ENCODE measurements at regions not wholly inside any gene's neighbourhood (a gene's known extent, or its start where the extent isn't known, plus 50 kb on each side); places are given as distances from the start of the nearest gene placed in this dataset.

GRCh38 chr15:81524496-81524895 is 150.5 kb upstream of the TMC3 start:
- no peak for DNase-seq (ENCODE audit: low spot score)

- DNase-seq (ENCODE audit: low spot score) = no peak
These were observed 149.9 kb upstream of the TMC3 start for GRCh38 chr15:81523867-81524266.

- no peak for DNase-seq (ENCODE audit: low spot score)
These were observed 146.5 kb upstream of the TMC3 start for GRCh38 chr15:81520480-81520879.

GRCh38 chr15:81516461-81516860 is 142.4 kb upstream of the TMC3 start:
- DNase-seq (ENCODE audit: low spot score) = no peak

- no peak for DNase-seq (ENCODE audit: low spot score)
These were observed 142.0 kb upstream of the TMC3 start for GRCh38 chr15:81516012-81516411.

GRCh38 chr15:81514725-81515124 is 140.7 kb upstream of the TMC3 start:
- no peak for DNase-seq (ENCODE audit: low spot score)

GRCh38 chr15:81511138-81511537 is 137.1 kb upstream of the TMC3 start:
- no peak for DNase-seq (ENCODE audit: low spot score)

GRCh38 chr15:81507831-81508230 is 133.8 kb upstream of the TMC3 start:
- no peak for DNase-seq (ENCODE audit: low spot score)

- no peak for DNase-seq (ENCODE audit: low spot score)
These were observed 132.9 kb upstream of the TMC3 start for GRCh38 chr15:81506936-81507335.

- no peak for DNase-seq (ENCODE audit: low spot score)
These were observed 132.1 kb upstream of the TMC3 start for GRCh38 chr15:81506071-81506470.

- no peak for DNase-seq (ENCODE audit: low spot score)
These were observed 130.3 kb upstream of the TMC3 start for GRCh38 chr15:81504170-81504905.

- DNase-seq (ENCODE audit: low spot score) = no peak
These were observed 128.4 kb upstream of the TMC3 start for GRCh38 chr15:81502439-81502838.

- no peak for DNase-seq (ENCODE audit: low spot score)
These were observed 126.1 kb upstream of the TMC3 start for GRCh38 chr15:81500081-81500480.

GRCh38 chr15:81498294-81498693 is 124.3 kb upstream of the TMC3 start:
- no peak for DNase-seq (ENCODE audit: low spot score)

- no peak for DNase-seq (ENCODE audit: low spot score)
These were observed 123.2 kb upstream of the TMC3 start for GRCh38 chr15:81497238-81497637.

- no peak for DNase-seq (ENCODE audit: low spot score)
These were observed 121.9 kb upstream of the TMC3 start for GRCh38 chr15:81495780-81496467.

GRCh38 chr15:81492969-81493645 is 119.1 kb upstream of the TMC3 start:
- no peak for DNase-seq (ENCODE audit: low spot score)

GRCh38 chr15:81492331-81492968 is 118.4 kb upstream of the TMC3 start:
- DNase-seq (ENCODE audit: low spot score) = no peak

- no peak for DNase-seq (ENCODE audit: low spot score)
These were observed 117.5 kb upstream of the TMC3 start for GRCh38 chr15:81491414-81492096.

GRCh38 chr15:81485806-81486205 is 111.8 kb upstream of the TMC3 start:
- no peak for DNase-seq (ENCODE audit: low spot score)

GRCh38 chr15:81484086-81484955 is 110.3 kb upstream of the TMC3 start:
- DNase-seq (ENCODE audit: low spot score) = no peak
